Mammary epithelial cell (primary cell): ENCODE measurements at regions not wholly inside any gene's neighbourhood (a gene's known extent, or its start where the extent isn't known, plus 50 kb on each side); places are given as distances from the start of the nearest gene placed in this dataset.

Experiments used
- CTCF ChIP-seq, 2 donors: IDR thresholded peaks in 1 of 2; conservative IDR thresholded peaks in 1 of 2; 2 replicates each; pipeline ENCODE4 v1.5.1; 2011 to 2012; ENCODE audit warnings: inconsistent platforms in 2 of 2, low read length in 2 of 2, mild to moderate bottlenecking in 2 of 2, control low read depth in 1 of 2, low read depth in 1 of 2; ENCODE audit not compliant: insufficient read depth in 1 of 2; ENCODE audit errors: extremely low read depth in 1 of 2
- EZH2 ChIP-seq: IDR thresholded peaks from 2 replicates; pipeline ENCODE4 v1.6.1; 2012; ENCODE audit warnings: low read length, inconsistent platforms, borderline replicate concordance

GRCh38 chr2:19656011-19656410 is 245.8 kb downstream of the TTC32 start:
- TF ChIP-seq CTCF (conservative IDR thresholded peaks at IDR 0.05 in 1 of 2, IDR thresholded peaks at IDR 0.05 in 1 of 2; ENCODE audit: extremely low read depth in 1 of 2, insufficient read depth in 1 of 2, low read depth in 1 of 2, low read length in 2 of 2) (no peak), EZH2 (no peak)
